Neural cell (in vitro differentiated cells): ENCODE measurements at regions not wholly inside any gene's neighbourhood (a gene's known extent, or its start where the extent isn't known, plus 50 kb on each side); places are given as distances from the start of the nearest gene placed in this dataset.

Source experiments
- H2AFZ ChIP-seq: fragments of 200-600, 300-800 bp; sonication (generic), shearing (Covaris generic); 2 replicates; pipeline ENCODE4 v1.6.0; 2014; ENCODE audit warnings: low read depth, mild to moderate bottlenecking, antibody characterized with exemption, low read length, moderate library complexity
- H3F3A ChIP-seq: fragments of 200-600 bp; shearing (Covaris generic); 2 replicates; pipeline ENCODE4 v1.6.1; 2016; ENCODE audit warnings: mild to moderate bottlenecking, moderate library complexity, mixed read lengths, antibody characterized with exemption, low read length; ENCODE audit not compliant: insufficient read depth, poor library complexity, severe bottlenecking
- H3K27ac ChIP-seq: fragments of 200-600, 300-800 bp; sonication (generic), shearing (Covaris generic); 2 replicates; pipeline ENCODE4 v1.5.1; 2014; ENCODE audit warnings: mild to moderate bottlenecking, low read length, moderate library complexity
- H3K27me3 ChIP-seq: fragments of 300-800, 200-600 bp; sonication (generic), shearing (Covaris generic); 2 replicates; pipeline ENCODE4 v1.6.0; 2014; ENCODE audit warnings: mild to moderate bottlenecking, low read depth, low read length, moderate library complexity; ENCODE audit not compliant: insufficient read depth
- H3K36me3 ChIP-seq: fragments of 300-800, 200-600 bp; sonication (generic), shearing (Covaris generic); 2 replicates; pipeline ENCODE4 v1.5.1; 2014; ENCODE audit warnings: mild to moderate bottlenecking, antibody characterized with exemption, low read length, moderate library complexity; ENCODE audit not compliant: insufficient read depth
- H3K4me2 ChIP-seq: fragments of 300-800, 200-600 bp; sonication (generic), shearing (Covaris generic); 2 replicates; pipeline ENCODE4 v1.6.0; 2014; ENCODE audit warnings: mild to moderate bottlenecking, low read length
- H3K4me3 ChIP-seq: fragments of 300-800, 200-600 bp; sonication (generic), shearing (Covaris generic); 2 replicates; pipeline ENCODE4 v1.5.1; 2014; ENCODE audit warnings: mild to moderate bottlenecking, low read length, moderate library complexity
- H3K79me2 ChIP-seq: fragments of 200-600 bp; shearing (Covaris generic); replicated peaks from 2 replicates; pipeline ENCODE4 v1.6.0; 2014; ENCODE audit warnings: mild to moderate bottlenecking, low read length, moderate library complexity; ENCODE audit not compliant: insufficient read depth
- H3K9ac ChIP-seq: fragments of 300-800, 200-600 bp; sonication (generic), shearing (Covaris generic); 2 replicates; pipeline ENCODE4 v1.6.1; 2016; ENCODE audit warnings: mild to moderate bottlenecking, low read length, mixed read lengths
- H3K9me2 ChIP-seq: fragments of 200-600 bp; shearing (Covaris generic); 2 replicates; pipeline ENCODE4 v1.6.1; 2016; ENCODE audit warnings: mild to moderate bottlenecking, low read length, mixed read lengths; ENCODE audit not compliant: insufficient read depth
- H3K9me3 ChIP-seq: fragments of 200-600, 300-800 bp; sonication (generic), shearing (Covaris generic); 2 replicates; pipeline ENCODE4 v1.6.1; 2016; ENCODE audit warnings: mild to moderate bottlenecking, mixed run types, low read length, moderate library complexity, mixed read lengths
- H4K20me1 ChIP-seq: fragments of 200-600 bp; shearing (Covaris generic); 2 replicates; pipeline ENCODE4 v1.6.1; 2016; ENCODE audit warnings: mild to moderate bottlenecking, mixed run types; ENCODE audit not compliant: insufficient read depth
- EP300 ChIP-seq: fragments of 450-650 bp; conservative IDR thresholded peaks from 2 replicates; pipeline ENCODE4 v1.6.1; 2014; ENCODE audit warnings: antibody characterized with exemption, mild to moderate bottlenecking, moderate library complexity; ENCODE audit not compliant: poor library complexity, severe bottlenecking
- EZH2 ChIP-seq: fragments of 200-600, 300-800 bp; shearing (Covaris generic), sonication (generic); IDR thresholded peaks from 2 replicates; pipeline ENCODE4 v1.6.1; 2014; ENCODE audit warnings: antibody characterized with exemption, low read length, borderline replicate concordance, mild to moderate bottlenecking; ENCODE audit not compliant: insufficient read depth, poor library complexity, severe bottlenecking
- MXI1 ChIP-seq: fragments of 450-650 bp; conservative IDR thresholded peaks from 2 replicates; pipeline ENCODE4 v1.6.1; 2014; ENCODE audit warnings: antibody characterized with exemption, mild to moderate bottlenecking; ENCODE audit not compliant: poor library complexity, severe bottlenecking
- POLR2AphosphoS5 ChIP-seq: IDR thresholded peaks from 2 replicates; pipeline ENCODE4 v1.6.1; 2012
- RAD21 ChIP-seq: fragments of 450-650 bp; conservative IDR thresholded peaks from 2 replicates; pipeline ENCODE4 v1.6.1; 2014; ENCODE audit warnings: antibody characterized with exemption, mild to moderate bottlenecking, moderate library complexity
- SMC3 ChIP-seq: fragments of 450-650 bp; conservative IDR thresholded peaks from 2 replicates; pipeline ENCODE4 v1.6.1; 2014; ENCODE audit warnings: antibody characterized with exemption, mild to moderate bottlenecking, moderate library complexity; ENCODE audit not compliant: poor library complexity
- TAF1 ChIP-seq: IDR thresholded peaks from 2 replicates; pipeline ENCODE4 v1.6.1; 2012; ENCODE audit warnings: low read depth
- TF ChIP-seq, protein P1 (sequence below): fragments of 450-650 bp; IDR thresholded peaks from 2 replicates; pipeline ENCODE4 v1.5.1; 2014; ENCODE audit warnings: antibody characterized with exemption, mild to moderate bottlenecking, moderate library complexity; ENCODE audit not compliant: poor library complexity, severe bottlenecking
- TF ChIP-seq, protein P2 (sequence below): IDR thresholded peaks from 2 replicates; pipeline ENCODE4 v1.6.1; 2012; ENCODE audit warnings: borderline replicate concordance

DNA sequence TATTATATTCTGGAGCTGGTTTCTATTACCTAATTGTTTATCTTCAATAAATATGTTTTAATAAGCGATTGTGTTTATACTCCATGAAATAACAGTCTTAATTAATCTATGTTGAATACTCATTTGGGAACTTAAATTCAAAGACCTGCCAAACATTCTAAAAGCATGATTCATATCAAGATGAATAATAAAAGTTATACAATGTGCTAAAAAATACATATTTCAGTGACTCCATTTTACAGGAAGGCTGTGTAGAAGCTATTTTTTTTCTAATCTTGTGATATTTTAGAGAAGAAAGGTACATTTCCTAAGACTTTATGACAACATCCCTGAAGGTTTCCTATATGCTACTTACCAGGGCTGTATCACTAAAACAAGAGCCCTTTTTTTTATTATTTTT is 417.9 kb downstream of the NFIB start:
- Histone ChIP-seq H3K27me3 (no peaks in the 10 kb centered on the region), H4K20me1 (no peaks in the 10 kb centered on the region), H3K27ac (peak overlapping the region; percentile 81), H3K4me3 (no peak overlapping the region), H3K9me2 (no peaks in the 10 kb centered on the region), H3K4me2 (no peak overlapping the region), H3K79me2 (no peaks in the 10 kb centered on the region), H3K9ac (no peak overlapping the region), H3F3A (no peaks in the 10 kb centered on the region), H2AFZ (no peak overlapping the region), H3K9me3 (no peaks in the 10 kb centered on the region), H3K36me3 (no peaks in the 10 kb centered on the region)
- no peak for TF ChIP-seq EP300
- TF ChIP-seq, protein P1, sequence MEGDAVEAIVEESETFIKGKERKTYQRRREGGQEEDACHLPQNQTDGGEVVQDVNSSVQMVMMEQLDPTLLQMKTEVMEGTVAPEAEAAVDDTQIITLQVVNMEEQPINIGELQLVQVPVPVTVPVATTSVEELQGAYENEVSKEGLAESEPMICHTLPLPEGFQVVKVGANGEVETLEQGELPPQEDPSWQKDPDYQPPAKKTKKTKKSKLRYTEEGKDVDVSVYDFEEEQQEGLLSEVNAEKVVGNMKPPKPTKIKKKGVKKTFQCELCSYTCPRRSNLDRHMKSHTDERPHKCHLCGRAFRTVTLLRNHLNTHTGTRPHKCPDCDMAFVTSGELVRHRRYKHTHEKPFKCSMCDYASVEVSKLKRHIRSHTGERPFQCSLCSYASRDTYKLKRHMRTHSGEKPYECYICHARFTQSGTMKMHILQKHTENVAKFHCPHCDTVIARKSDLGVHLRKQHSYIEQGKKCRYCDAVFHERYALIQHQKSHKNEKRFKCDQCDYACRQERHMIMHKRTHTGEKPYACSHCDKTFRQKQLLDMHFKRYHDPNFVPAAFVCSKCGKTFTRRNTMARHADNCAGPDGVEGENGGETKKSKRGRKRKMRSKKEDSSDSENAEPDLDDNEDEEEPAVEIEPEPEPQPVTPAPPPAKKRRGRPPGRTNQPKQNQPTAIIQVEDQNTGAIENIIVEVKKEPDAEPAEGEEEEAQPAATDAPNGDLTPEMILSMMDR = no peak
- TF ChIP-seq EZH2 = no peak
- TF ChIP-seq TAF1 = no peak
- TF ChIP-seq, protein P2, sequence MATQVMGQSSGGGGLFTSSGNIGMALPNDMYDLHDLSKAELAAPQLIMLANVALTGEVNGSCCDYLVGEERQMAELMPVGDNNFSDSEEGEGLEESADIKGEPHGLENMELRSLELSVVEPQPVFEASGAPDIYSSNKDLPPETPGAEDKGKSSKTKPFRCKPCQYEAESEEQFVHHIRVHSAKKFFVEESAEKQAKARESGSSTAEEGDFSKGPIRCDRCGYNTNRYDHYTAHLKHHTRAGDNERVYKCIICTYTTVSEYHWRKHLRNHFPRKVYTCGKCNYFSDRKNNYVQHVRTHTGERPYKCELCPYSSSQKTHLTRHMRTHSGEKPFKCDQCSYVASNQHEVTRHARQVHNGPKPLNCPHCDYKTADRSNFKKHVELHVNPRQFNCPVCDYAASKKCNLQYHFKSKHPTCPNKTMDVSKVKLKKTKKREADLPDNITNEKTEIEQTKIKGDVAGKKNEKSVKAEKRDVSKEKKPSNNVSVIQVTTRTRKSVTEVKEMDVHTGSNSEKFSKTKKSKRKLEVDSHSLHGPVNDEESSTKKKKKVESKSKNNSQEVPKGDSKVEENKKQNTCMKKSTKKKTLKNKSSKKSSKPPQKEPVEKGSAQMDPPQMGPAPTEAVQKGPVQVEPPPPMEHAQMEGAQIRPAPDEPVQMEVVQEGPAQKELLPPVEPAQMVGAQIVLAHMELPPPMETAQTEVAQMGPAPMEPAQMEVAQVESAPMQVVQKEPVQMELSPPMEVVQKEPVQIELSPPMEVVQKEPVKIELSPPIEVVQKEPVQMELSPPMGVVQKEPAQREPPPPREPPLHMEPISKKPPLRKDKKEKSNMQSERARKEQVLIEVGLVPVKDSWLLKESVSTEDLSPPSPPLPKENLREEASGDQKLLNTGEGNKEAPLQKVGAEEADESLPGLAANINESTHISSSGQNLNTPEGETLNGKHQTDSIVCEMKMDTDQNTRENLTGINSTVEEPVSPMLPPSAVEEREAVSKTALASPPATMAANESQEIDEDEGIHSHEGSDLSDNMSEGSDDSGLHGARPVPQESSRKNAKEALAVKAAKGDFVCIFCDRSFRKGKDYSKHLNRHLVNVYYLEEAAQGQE = no peak
- no peak for TF ChIP-seq POLR2AphosphoS5

DNA sequence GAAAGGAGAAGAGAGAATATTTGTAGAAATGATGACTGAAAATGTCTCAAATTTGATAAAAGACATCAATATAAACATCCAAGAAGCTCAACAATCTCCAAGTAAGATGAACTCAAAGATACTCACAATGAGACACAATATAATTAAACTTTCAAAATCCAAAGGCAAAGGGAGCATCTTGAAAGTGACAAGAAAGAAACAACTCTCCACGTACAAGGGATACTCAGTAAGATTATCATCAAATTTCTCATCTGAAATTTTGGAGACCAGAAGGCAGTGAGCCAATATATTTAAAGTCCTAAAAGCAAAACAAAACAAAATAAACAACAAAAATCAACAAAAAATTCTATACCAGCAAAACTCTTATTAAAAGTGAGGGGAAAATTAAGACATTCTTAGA is 428.7 kb downstream of the NFIB start:
- Histone ChIP-seq H2AFZ (no peak overlapping the region), H4K20me1 (no peaks in the 10 kb centered on the region), H3K27ac (no peak overlapping the region), H3K27me3 (no peaks in the 10 kb centered on the region), H3K9me3 (no peaks in the 10 kb centered on the region), H3K4me3 (no peak overlapping the region), H3K9ac (no peak overlapping the region), H3F3A (no peaks in the 10 kb centered on the region), H3K79me2 (no peaks in the 10 kb centered on the region), H3K36me3 (no peaks in the 10 kb centered on the region), H3K9me2 (no peaks in the 10 kb centered on the region), H3K4me2 (no peak overlapping the region)
- no peak for TF ChIP-seq EP300
- TF ChIP-seq, protein P2 = no peak
- TF ChIP-seq MXI1 = no peak
- TF ChIP-seq EZH2 = no peak
- TF ChIP-seq RAD21 = no peak
- TF ChIP-seq TAF1 = no peak
- TF ChIP-seq, protein P1 = no peak
- no peak for TF ChIP-seq SMC3
- TF ChIP-seq POLR2AphosphoS5 = no peak
